ENCODE measurements at regions not wholly inside any gene's neighbourhood (a gene's known extent, or its start where the extent isn't known, plus 50 kb on each side); places are given as distances from the start of the nearest gene placed in this dataset.
"Not testable (repeated sequence)": the region's sequence is repeated elsewhere in the genome, so short reads cannot be mapped to it uniquely, and the experiment has no call there.

DNA sequence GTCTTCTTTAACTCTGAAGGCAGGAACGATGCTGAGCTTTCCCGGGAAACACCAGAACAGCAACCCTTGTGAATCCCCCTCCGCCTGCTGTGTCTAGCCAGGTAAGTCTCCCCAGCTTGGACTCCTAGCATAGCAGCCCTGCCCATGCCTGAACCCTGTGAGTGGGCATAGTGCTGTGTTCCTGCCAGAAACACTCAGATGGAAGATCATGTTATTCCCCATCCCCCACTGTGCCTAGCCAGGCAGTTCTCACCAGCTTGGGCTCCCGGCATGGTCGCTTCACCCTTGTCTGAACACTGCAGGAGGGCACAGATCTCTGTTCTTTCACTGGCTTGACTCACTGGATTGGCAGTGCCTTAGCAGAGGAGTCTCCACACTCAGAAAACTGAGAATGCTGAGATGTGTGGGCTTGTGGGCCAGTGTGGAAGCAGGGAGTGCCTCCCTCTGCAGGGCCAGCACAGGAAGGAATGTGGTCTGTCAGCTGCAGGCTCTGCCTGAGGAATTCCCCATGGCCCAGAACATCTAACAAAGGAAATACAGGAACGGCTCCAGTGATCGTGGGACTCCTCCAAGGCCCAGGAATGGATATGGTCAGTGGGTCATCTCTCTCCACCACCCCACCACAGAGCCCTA lies 440.1 kb upstream of the ADGRB3 start:
- TF ChIP-seq CTCF (IDR thresholded peaks at IDR 0.05) = no peak
- ATAC-seq (ENCODE audit: low FRiP score) = no peak
- DNase-seq (ENCODE audit: low spot score) = no peak

DNA sequence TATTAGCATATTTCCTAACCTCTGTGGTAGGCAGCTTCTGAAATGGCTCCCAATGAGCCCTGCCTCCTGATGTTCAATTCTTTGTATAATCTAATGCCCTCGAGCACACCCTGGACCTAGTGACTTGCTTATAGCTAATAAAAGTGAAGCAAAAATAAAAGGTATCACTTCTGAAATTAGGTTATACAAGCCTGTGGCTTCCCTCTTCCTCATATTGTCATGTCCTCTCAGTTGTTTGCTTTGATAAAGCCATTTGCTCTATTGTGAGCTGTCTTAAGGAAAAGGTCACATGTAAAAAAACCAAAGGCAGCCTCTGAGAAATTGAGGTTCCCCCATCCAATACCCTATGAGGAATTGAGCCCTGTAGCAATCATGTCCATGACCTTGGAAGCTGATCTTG lies 442.1 kb upstream of the ADGRB3 start:
- ATAC-seq (ENCODE audit: low FRiP score) (no peak), DNase-seq (ENCODE audit: low spot score) (no peak)
- no peak for TF ChIP-seq CTCF (IDR thresholded peaks at IDR 0.05)

DNA sequence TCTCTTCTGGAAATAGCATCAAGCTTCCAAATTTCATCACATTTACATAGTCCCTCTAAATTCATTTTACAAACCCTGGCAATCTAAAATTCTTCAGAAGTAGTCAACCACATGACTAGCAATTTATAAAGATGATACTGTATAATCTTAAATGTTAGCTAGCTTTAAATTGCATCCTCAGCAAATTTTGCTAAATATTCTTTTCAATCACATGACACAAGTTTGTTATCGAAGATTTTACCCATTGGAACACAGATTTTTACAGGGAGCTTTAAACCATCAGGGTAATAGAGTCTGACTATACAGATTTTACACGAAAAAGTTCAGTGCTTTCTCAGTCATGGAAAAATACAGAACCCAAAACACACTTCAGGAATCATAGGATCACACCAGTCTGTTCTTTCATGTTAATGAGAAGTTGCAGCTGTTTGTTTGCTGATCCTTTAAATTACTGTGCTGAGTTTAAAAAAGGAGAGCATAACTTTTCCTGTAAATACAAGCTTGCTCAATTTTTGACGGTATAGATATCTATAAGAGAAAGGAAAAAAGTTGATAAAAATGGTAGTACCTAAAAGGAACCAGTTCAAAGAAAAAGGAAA lies 445.8 kb upstream of the ADGRB3 start:
- no peak for TF ChIP-seq CTCF (IDR thresholded peaks at IDR 0.05)
- ATAC-seq (ENCODE audit: low FRiP score) (no peak), DNase-seq (ENCODE audit: low spot score) (no peak)

DNA sequence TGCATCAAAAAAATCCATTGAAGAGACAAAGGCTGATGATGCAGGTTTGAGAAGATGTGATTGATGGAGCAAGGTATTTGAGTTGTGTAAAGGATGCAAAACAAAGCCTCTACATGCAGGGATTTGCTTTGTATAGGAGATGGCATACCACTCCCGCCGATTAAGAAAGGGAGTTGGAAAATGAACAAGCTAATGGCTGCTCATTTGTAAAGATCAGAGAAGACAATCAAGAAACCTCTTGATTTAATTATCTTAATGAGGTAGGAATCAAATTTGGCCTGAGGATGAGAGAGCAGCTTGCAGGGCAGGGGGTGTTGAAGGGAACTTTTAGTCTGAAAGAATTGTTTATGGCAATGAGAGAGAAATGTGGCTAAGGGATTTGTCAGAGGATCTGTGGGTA lies 448.2 kb upstream of the ADGRB3 start:
- DNase-seq (ENCODE audit: low spot score) = no peak
- ATAC-seq (ENCODE audit: low FRiP score) = no peak
- TF ChIP-seq CTCF (IDR thresholded peaks at IDR 0.05) = no peak

- no peak for TF ChIP-seq CTCF (IDR thresholded peaks at IDR 0.05)
- no peak for DNase-seq (ENCODE audit: low spot score)
- no peak for ATAC-seq (ENCODE audit: low FRiP score)
Observed at GRCh38 chr6:68182386-68182785, 452.7 kb upstream of the ADGRB3 start.

DNA sequence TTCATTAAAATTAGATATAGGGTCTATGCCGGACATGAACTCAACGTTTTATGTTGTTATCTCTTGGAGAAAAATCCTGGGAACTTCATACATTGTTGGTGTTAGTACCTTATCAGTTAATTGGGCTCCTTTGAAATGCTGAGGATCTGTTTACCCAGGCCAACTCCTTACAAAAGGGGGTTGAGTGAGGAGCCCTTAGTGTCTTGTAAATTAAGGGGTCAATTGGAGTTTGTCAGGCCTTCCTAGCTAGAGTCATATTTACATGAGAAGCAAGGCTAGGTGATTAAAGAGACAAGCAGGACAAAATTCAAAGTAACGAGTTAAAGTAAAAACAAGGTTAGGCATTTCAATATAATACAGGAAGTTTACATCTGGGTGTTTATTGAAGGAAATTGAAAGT lies 454.1 kb upstream of the ADGRB3 start:
- not testable (repeated sequence) for DNase-seq (ENCODE audit: low spot score); ATAC-seq (ENCODE audit: low FRiP score)

- no peak for ATAC-seq (ENCODE audit: low FRiP score)
- DNase-seq (ENCODE audit: low spot score) = no peak
- TF ChIP-seq CTCF (IDR thresholded peaks at IDR 0.05) = no peak
Observed at GRCh38 chr6:68173616-68174015, 461.5 kb upstream of the ADGRB3 start.
